Psoas muscle (tissue), 7 donors: ENCODE measurements at regions not wholly inside any gene's neighbourhood (a gene's known extent, or its start where the extent isn't known, plus 50 kb on each side); places are given as distances from the start of the nearest gene placed in this dataset.

ENCODE experiments used
- ATAC-seq, 4 donors: fragments of 200-7000 bp; cut with Tn5 transposase; one replicate each; pipeline ENCODE4 v1.9.1; 2020; ENCODE audit warnings: moderate library complexity in 3 of 4, mild to moderate bottlenecking in 2 of 4
- DNase-seq, 2 donors: peaks; one replicate each; pipeline ENCODE4 v3.0.0-alpha.2; 2020
- H3K27ac ChIP-seq: fragments of 200-600 bp; one replicate; pipeline ENCODE4 v1.8.0; 2022
- H3K27me3 ChIP-seq, 3 donors: fragments of 200-600 bp in 1 of 3; one replicate each; pipeline versions ENCODE4 v1.6.1 to v1.8.0; 2013 to 2022; ENCODE audit warnings: low read length in 2 of 3, mild to moderate bottlenecking in 2 of 3, moderate library complexity in 1 of 3; ENCODE audit not compliant: insufficient read depth in 3 of 3
- H3K36me3 ChIP-seq, 2 donors: fragments of 200-600 bp in 1 of 2; one replicate each; pipeline versions ENCODE4 v1.6.1 to v1.8.0; 2013 to 2022; ENCODE audit warnings: low read depth in 1 of 2, mild to moderate bottlenecking in 1 of 2, moderate library complexity in 1 of 2; ENCODE audit not compliant: insufficient read depth in 1 of 2
- H3K4me1 ChIP-seq: fragments of 200-600 bp; one replicate; pipeline ENCODE4 v1.8.0; 2022
- H3K4me3 ChIP-seq: fragments of 200-600 bp; one replicate; pipeline ENCODE4 v1.8.0; 2022; ENCODE audit warnings: mild to moderate bottlenecking
- H3K9me3 ChIP-seq: fragments of 200-600 bp; one replicate; pipeline ENCODE4 v1.8.0; 2022
- WGBS, 3 donors: extraction: QIAGEN DNeasy Blood & Tissue Kit; methylation state at CpG; one replicate each; pipeline versions ENCODE4 v1.1.6 to v1.1.7; 2013; 5-methylcytosine and 5-hydroxymethylcytosine counted together
- intact Hi-C, 2 donors: fragments of 100-400 bp; cut with DNase I; formaldehyde crosslinking; loops; one replicate each; pipeline versions ENCODE4 v1.11.0 to v1.14.2; 2022
- TF ChIP-seq, protein P1 (sequence below): fragments of 200-600 bp; IDR thresholded peaks from one replicate; pipeline ENCODE4 v1.8.0; 2022; ENCODE audit warnings: antibody characterized with exemption
- donor health status: healthy with polysubstance abuse.
- donor health status: DM: no; HTN: no; CAD: no; lungs with moderate emphysema.
- donor health status: Bipolar disorder and iron deficiency.
- donor health status: healthy.
- donor health status: DM: yes; HTN: yes; CAD: no.
- donor health status: DM: no; HTN: no; CAD: no.
- donor health status: DM: yes; HTN: yes; CAD: no.

GRCh38 chr13:78239714-78240113 is 321.1 kb upstream of the EDNRB start:
- intact Hi-C loops = no loop called here
- Histone ChIP-seq H3K36me3 (no peaks in the 10 kb centered on the region), H3K27ac (no peak overlapping the region), H3K27me3 (no peaks in the 10 kb centered on the region), H3K9me3 (no peaks in the 10 kb centered on the region), H3K4me3 (no peak overlapping the region), H3K4me1 (no peaks in the 10 kb centered on the region)
- ATAC-seq = no peak
- DNase-seq = no peak
- TF ChIP-seq, protein P1, sequence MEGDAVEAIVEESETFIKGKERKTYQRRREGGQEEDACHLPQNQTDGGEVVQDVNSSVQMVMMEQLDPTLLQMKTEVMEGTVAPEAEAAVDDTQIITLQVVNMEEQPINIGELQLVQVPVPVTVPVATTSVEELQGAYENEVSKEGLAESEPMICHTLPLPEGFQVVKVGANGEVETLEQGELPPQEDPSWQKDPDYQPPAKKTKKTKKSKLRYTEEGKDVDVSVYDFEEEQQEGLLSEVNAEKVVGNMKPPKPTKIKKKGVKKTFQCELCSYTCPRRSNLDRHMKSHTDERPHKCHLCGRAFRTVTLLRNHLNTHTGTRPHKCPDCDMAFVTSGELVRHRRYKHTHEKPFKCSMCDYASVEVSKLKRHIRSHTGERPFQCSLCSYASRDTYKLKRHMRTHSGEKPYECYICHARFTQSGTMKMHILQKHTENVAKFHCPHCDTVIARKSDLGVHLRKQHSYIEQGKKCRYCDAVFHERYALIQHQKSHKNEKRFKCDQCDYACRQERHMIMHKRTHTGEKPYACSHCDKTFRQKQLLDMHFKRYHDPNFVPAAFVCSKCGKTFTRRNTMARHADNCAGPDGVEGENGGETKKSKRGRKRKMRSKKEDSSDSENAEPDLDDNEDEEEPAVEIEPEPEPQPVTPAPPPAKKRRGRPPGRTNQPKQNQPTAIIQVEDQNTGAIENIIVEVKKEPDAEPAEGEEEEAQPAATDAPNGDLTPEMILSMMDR = no peak
- WGBS, 3 donors = 37 to 47% (median 42%) methylated on average over 2 of the region's 2 CpGs

DNA sequence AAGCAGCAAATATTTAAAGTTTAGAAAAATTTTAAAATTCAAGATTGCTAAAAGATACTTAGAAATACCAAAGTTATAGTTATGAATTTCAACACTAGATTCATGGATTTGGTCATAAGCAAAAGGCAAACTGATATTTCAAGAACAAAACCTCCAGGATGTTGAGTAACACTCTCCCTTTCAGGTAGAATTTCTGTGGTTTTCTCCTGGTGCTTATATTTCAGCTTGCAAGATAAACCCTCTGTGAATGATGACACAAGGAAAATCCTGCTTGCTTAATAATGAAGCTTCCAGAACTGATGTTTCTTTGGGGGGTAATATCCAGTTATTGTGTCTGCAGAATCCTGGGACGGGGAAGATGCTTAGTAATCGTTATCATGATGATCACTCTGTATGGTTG is 320.3 kb upstream of the EDNRB start:
- WGBS, 3 donors = 64 to 79% (median 70%) methylated on average over 2 of the region's 2 CpGs
- intact Hi-C loops = no loop called here
- no peak for ATAC-seq
- no peak overlapping the region for H3K27ac ChIP-seq
- no peaks in the 10 kb centered on the region for H3K4me1 ChIP-seq
- no peaks in the 10 kb centered on the region for H3K9me3 ChIP-seq
- H3K36me3 ChIP-seq = no peaks in the 10 kb centered on the region
- DNase-seq = no peak
- no peaks in the 10 kb centered on the region for H3K27me3 ChIP-seq
- H3K4me3 ChIP-seq = no peak overlapping the region
- TF ChIP-seq, protein P1 = no peak

- WGBS, 3 donors = 45 to 50% (median 50%) methylated on average over 4 of the region's 4 CpGs
- Histone ChIP-seq H3K27me3 (no peaks in the 10 kb centered on the region), H3K36me3 (no peaks in the 10 kb centered on the region), H3K9me3 (no peaks in the 10 kb centered on the region), H3K27ac (no peak overlapping the region), H3K4me1 (no peaks in the 10 kb centered on the region), H3K4me3 (no peak overlapping the region)
- TF ChIP-seq, protein P1 = no peak
- ATAC-seq (no peak), DNase-seq (no peak)
- intact Hi-C loops = no loop called here
These were observed 310.3 kb upstream of the EDNRB start for GRCh38 chr13:78228940-78229339.

DNA sequence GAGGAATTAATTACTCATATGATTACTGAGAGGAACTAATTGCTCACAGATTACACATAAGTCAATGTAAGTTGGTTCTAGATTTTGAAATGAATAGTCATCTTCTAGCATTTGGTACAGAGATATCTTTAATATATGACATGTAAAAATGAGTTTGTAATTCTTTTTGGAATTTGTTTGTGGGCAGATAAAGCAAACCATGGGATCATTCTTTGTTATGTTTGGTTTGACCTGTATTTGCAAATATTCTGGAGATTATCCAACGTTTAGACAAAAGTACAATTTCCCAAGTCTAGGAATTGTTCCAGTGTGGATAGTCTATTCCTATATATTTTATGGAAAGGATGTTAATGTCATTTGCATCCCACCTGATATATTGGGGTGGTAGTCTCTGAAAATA is 309.6 kb upstream of the EDNRB start:
- no peak overlapping the region for H3K27ac ChIP-seq
- WGBS, 3 donors = 64 to 75% (median 74%) methylated on average over 1 of the region's 1 CpG
- no peaks in the 10 kb centered on the region for H3K36me3 ChIP-seq
- DNase-seq (no peak), ATAC-seq (no peak)
- H3K4me1 ChIP-seq = no peaks in the 10 kb centered on the region
- TF ChIP-seq, protein P1 = no peak
- no peak overlapping the region for H3K4me3 ChIP-seq
- H3K27me3 ChIP-seq = no peaks in the 10 kb centered on the region
- intact Hi-C loops = no loop called here
- H3K9me3 ChIP-seq = no peaks in the 10 kb centered on the region

DNA sequence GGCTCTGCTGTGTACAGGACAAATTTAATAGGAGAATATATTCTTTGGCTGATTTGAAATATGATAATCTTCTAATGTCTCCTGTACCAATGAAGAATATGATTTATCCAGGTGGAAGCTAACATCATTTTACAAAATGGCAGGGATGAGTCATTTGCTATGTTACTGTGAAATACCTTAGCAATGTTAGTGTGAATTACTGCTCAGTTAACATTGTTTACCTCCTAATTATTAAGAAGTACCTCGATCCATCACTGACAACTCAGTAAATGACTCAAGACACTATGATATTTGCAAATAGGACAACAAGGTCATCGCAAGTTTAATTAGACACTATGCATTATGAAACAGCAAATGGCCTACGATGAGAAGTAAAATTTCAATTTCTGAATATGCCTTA is 309.1 kb upstream of the EDNRB start:
- TF ChIP-seq, protein P1 = no peak
- Histone ChIP-seq H3K36me3 (no peaks in the 10 kb centered on the region), H3K4me3 (no peak overlapping the region), H3K27me3 (no peaks in the 10 kb centered on the region), H3K4me1 (no peaks in the 10 kb centered on the region), H3K9me3 (no peaks in the 10 kb centered on the region), H3K27ac (no peak overlapping the region)
- intact Hi-C loops = no loop called here
- DNase-seq (no peak), ATAC-seq (no peak)
- 83 to 90% (median 88%) methylated on average over 3 of the region's 3 CpGs for whole genome bisulfite sequencing, 3 donors
